ENCODE measurements at regions not wholly inside any gene's neighbourhood (a gene's known extent, or its start where the extent isn't known, plus 50 kb on each side); places are given as distances from the start of the nearest gene placed in this dataset.

DNA sequence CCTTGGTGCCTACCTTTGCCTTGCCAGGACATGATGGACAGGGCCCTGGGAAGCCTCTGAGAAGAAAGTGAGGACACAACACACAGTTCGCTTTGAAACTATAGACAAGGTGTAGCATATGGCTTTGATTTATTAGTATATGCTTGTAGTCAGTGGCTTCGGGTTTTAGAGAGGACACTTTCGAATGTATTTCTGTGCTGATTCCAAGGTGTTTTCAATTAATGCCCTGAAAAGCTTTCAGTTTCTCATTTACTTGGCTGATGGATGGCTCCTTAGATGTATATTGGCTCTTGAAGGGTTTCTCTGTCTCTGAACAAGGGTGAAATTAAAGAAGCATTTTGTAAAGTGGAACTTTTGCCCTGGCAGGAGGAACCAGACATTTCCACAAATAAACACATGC lies 106.9 kb downstream of the POSTN start:
- no peak for TF ChIP-seq POLR2A (IDR thresholded peaks at IDR 0.05; ENCODE audit: extremely low read depth, insufficient read length)
- no peak for TF ChIP-seq CTCF (IDR thresholded peaks at IDR 0.05; ENCODE audit: low read depth, low read length)

All from NB4 (cell line).